HEK293T (cell line): ENCODE measurements at regions not wholly inside any gene's neighbourhood (a gene's known extent, or its start where the extent isn't known, plus 50 kb on each side); places are given as distances from the start of the nearest gene placed in this dataset.

Source experiments
- CTCF ChIA-PET: fragments of 350-600 bp; formaldehyde crosslinking; extraction: SDS; loops from one replicate; lab custom pipeline; 2021; ENCODE audit warnings: antibody characterized with exemption, inconsistent platforms; lab: Yijun Ruan, JAX
- POLR2A ChIA-PET: fragments of 350-600 bp; formaldehyde crosslinking; extraction: SDS; loops from one replicate; lab custom pipeline; 2020; ENCODE audit warnings: antibody characterized with exemption, inconsistent platforms; lab: Yijun Ruan, JAX
- DNase-seq: peaks from one replicate; pipeline ENCODE4 v3.0.0; 2012; ENCODE audit warnings: mixed read lengths; ENCODE audit errors: extremely low spot score
- ARNT ChIP-seq: fragments of 450-650 bp; IDR thresholded peaks from 2 replicates; pipeline ENCODE4 v1.6.1; 2017; ENCODE audit warnings: mild to moderate bottlenecking
- BHLHE40 ChIP-seq: fragments of 450-650 bp; IDR thresholded peaks from 2 replicates; pipeline ENCODE4 v1.6.1; 2016; ENCODE audit warnings: mild to moderate bottlenecking, moderate library complexity, borderline replicate concordance
- CTBP1 ChIP-seq: fragments of 450-650 bp; IDR thresholded peaks from 2 replicates; pipeline ENCODE4 v1.6.1; 2016; ENCODE audit warnings: borderline replicate concordance
- ELF4 ChIP-seq: fragments of 450-650 bp; IDR thresholded peaks from 2 replicates; pipeline ENCODE4 v1.6.1; 2017; ENCODE audit warnings: antibody characterized with exemption
- FOXA1 ChIP-seq: fragments of 450-650 bp; IDR thresholded peaks from 2 replicates; pipeline ENCODE4 v1.6.1; 2016; ENCODE audit warnings: mild to moderate bottlenecking
- FOXK2 ChIP-seq: fragments of 450-650 bp; IDR thresholded peaks from 2 replicates; pipeline ENCODE4 v1.6.1; 2016; ENCODE audit warnings: mild to moderate bottlenecking
- FOXM1 ChIP-seq: fragments of 450-650 bp; IDR thresholded peaks from 2 replicates; pipeline ENCODE4 v1.6.1; 2017; ENCODE audit warnings: mild to moderate bottlenecking, borderline replicate concordance
- HDGF ChIP-seq: fragments of 450-650 bp; IDR thresholded peaks from 2 replicates; pipeline ENCODE4 v1.6.1; 2017; ENCODE audit warnings: antibody characterized with exemption, borderline replicate concordance
- L3MBTL2 ChIP-seq: fragments of 450-650 bp; conservative IDR thresholded peaks from 2 replicates; pipeline ENCODE4 v1.6.1; 2016; ENCODE audit warnings: mild to moderate bottlenecking
- LEF1 ChIP-seq: fragments of 450-650 bp; IDR thresholded peaks from 2 replicates; pipeline ENCODE4 v1.6.1; 2017; ENCODE audit warnings: mild to moderate bottlenecking, borderline replicate concordance
- NFRKB ChIP-seq: fragments of 450-650 bp; IDR thresholded peaks from 2 replicates; pipeline ENCODE4 v1.6.1; 2016; ENCODE audit warnings: mild to moderate bottlenecking, moderate library complexity
- PKNOX1 ChIP-seq: fragments of 450-650 bp; IDR thresholded peaks from 2 replicates; pipeline ENCODE4 v1.6.1; 2016
- SP1 ChIP-seq: fragments of 450-650 bp; IDR thresholded peaks from 2 replicates; pipeline ENCODE4 v1.6.1; 2017
- SUZ12 ChIP-seq: fragments of 450-650 bp; IDR thresholded peaks from 2 replicates; pipeline ENCODE4 v1.6.1; 2016; ENCODE audit warnings: mild to moderate bottlenecking
- TARDBP ChIP-seq: fragments of 450-650 bp; IDR thresholded peaks from 2 replicates; pipeline ENCODE4 v1.6.1; 2016
- ZNF384 ChIP-seq: fragments of 450-650 bp; IDR thresholded peaks from 2 replicates; pipeline ENCODE4 v1.6.1; 2016

GRCh38 chr4:92059615-92060014 is 244.2 kb upstream of the GRID2 start:
- no peak for DNase-seq
- POLR2A ChIA-PET: no interaction called here
- TF ChIP-seq FOXM1 (no peak), ZNF384 (no peak), SUZ12 (no peak), PKNOX1 (no peak), LEF1 (no peak), SP1 (no peak), ARNT (no peak), BHLHE40 (no peak), L3MBTL2 (no peak), NFRKB (no peak), ELF4 (no peak), FOXA1 (no peak), FOXK2 (no peak), TARDBP (no peak)
- CTCF ChIA-PET: interaction anchor here (0.9 kb wide), 1 partner anchor 70 kb away, joined by 6 read pairs; no protein-coding TSS in a partner anchor

GRCh38 chr4:92060333-92060732 is 243.4 kb upstream of the GRID2 start:
- POLR2A ChIA-PET: no interaction called here
- no peak for TF ChIP-seq ZNF384
- no peak for TF ChIP-seq BHLHE40
- CTCF ChIA-PET: no interaction called here
- no peak for DNase-seq

- TF ChIP-seq CTBP1 (no peak), PKNOX1 (no peak), TARDBP (no peak), BHLHE40 (no peak), SUZ12 (no peak), FOXM1 (no peak)
- ChIA-PET POLR2A (no interaction called here), CTCF (no interaction called here)
- no peak for DNase-seq
Measured at GRCh38 chr4:92064574-92064973, 239.2 kb upstream of the GRID2 start.

- TF ChIP-seq CTBP1 (no peak), SP1 (no peak), NFRKB (no peak), LEF1 (no peak), FOXM1 (no peak), SUZ12 (no peak), L3MBTL2 (no peak), HDGF (no peak), ZNF384 (no peak), ARNT (no peak), ELF4 (no peak), BHLHE40 (no peak), TARDBP (no peak), PKNOX1 (no peak)
- ChIA-PET POLR2A (no interaction called here), CTCF (no interaction called here)
- DNase-seq: no peak
Measured at GRCh38 chr4:92066485-92066884, 237.3 kb upstream of the GRID2 start.

GRCh38 chr4:92071587-92071986 is 232.2 kb upstream of the GRID2 start:
- DNase-seq: no peak
- POLR2A ChIA-PET: no interaction called here
- TF ChIP-seq ZNF384 (no peak), FOXA1 (no peak), FOXM1 (no peak), FOXK2 (no peak), LEF1 (no peak), SP1 (no peak), SUZ12 (no peak), HDGF (no peak)
- CTCF ChIA-PET: no interaction called here

DNA sequence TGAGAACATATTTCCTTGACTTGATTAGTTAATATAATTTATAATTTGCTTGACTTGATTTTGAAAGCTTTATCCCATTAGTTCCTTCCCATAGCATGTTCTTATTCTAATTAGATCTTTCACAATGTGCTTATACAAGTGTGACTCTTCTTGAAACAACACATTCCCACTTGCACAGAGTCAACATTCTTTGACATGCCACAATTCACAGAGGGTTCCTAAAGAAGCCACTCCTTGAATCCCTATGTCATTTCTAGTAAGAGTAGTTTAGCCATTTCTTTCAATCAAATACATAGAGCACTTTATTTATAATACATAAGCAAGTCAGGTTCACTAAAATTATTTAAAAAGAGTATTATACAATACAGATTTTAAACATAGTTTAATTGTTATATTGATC is 228.9 kb upstream of the GRID2 start:
- no peak for DNase-seq
- TF ChIP-seq SUZ12 (no peak), FOXA1 (no peak), TARDBP (no peak), PKNOX1 (no peak), SP1 (no peak), ZNF384 (no peak), BHLHE40 (no peak), ARNT (no peak)
- ChIA-PET CTCF (no interaction called here), POLR2A (no interaction called here)

DNA sequence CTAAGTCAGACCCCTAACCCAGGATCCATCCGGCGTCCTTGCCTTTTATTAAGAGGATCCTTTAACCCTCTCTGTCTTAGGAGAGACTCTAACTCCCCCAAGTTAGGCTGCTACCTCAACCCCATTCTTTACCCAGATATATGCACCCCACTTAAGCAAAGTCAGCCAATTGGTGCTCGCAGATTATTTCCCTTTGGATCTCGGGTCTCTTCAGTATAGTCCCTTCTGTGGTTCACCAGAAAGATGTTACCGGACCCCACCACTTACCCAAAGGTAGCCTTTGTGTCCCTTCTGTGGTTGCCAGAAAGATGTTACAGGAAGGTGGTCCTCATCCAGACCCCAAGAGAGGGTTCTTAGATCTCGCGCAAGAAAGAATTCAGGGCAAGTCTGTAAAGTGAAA is 212.9 kb upstream of the GRID2 start:
- ChIA-PET CTCF (no interaction called here), POLR2A (no interaction called here)
- TF ChIP-seq ELF4 (no peak), TARDBP (no peak), SP1 (no peak), FOXM1 (no peak), CTBP1 (no peak)
- DNase-seq: no peak
